MM.1S (cell line): ENCODE measurements at regions not wholly inside any gene's neighbourhood (a gene's known extent, or its start where the extent isn't known, plus 50 kb on each side); places are given as distances from the start of the nearest gene placed in this dataset.

Experiments
- DNase-seq: peaks from one replicate; pipeline ENCODE4 v3.0.0-alpha.2; 2015
- H2AFZ ChIP-seq: fragments of 300-600 bp; sonication (generic); 2 replicates; pipeline ENCODE4 v1.6.0; 2016; ENCODE audit warnings: antibody characterized with exemption, low read length
- H3F3A ChIP-seq: fragments of 300-600 bp; sonication (generic); 2 replicates; pipeline ENCODE4 v1.6.1; 2016; ENCODE audit warnings: mild to moderate bottlenecking, antibody characterized with exemption, low read length, moderate library complexity, mixed read lengths; ENCODE audit not compliant: insufficient read depth
- H3K27ac ChIP-seq: fragments of 300-600 bp; sonication (generic); 2 replicates; pipeline ENCODE4 v1.5.1; 2016; ENCODE audit warnings: mild to moderate bottlenecking, low read length
- H3K27me3 ChIP-seq: fragments of 300-600 bp; sonication (generic); replicated peaks from 2 replicates; pipeline ENCODE4 v1.6.0; 2016; ENCODE audit warnings: low read length; ENCODE audit not compliant: insufficient read depth
- H3K36me3 ChIP-seq: fragments of 300-600 bp; sonication (generic); replicated peaks from 2 replicates; pipeline ENCODE4 v1.6.1; 2016; ENCODE audit warnings: mild to moderate bottlenecking, low read length, mixed read lengths; ENCODE audit not compliant: insufficient read depth
- H3K4me1 ChIP-seq: fragments of 300-600 bp; sonication (generic); 2 replicates; pipeline ENCODE4 v1.6.1; 2016; ENCODE audit warnings: low read length, mixed read lengths
- H3K4me2 ChIP-seq: fragments of 300-600 bp; sonication (generic); 2 replicates; pipeline ENCODE4 v1.6.0; 2016; ENCODE audit warnings: low read depth, low read length
- H3K4me3 ChIP-seq: fragments of 300-600 bp; sonication (generic); 2 replicates; pipeline ENCODE4 v1.5.1; 2016; ENCODE audit warnings: low read length, mixed read lengths
- H3K79me2 ChIP-seq: fragments of 300-600 bp; sonication (generic); 2 replicates; pipeline ENCODE4 v1.6.1; 2016; ENCODE audit warnings: mixed run types, low read length, mixed read lengths
- H3K9ac ChIP-seq: fragments of 300-600 bp; sonication (generic); 2 replicates; pipeline ENCODE4 v1.6.1; 2016; ENCODE audit warnings: low read length, mixed read lengths
- H3K9me2 ChIP-seq: fragments of 300-600 bp; sonication (generic); replicated peaks from 2 replicates; pipeline ENCODE4 v1.6.1; 2016; ENCODE audit warnings: mild to moderate bottlenecking, low read length, mixed read lengths; ENCODE audit not compliant: insufficient read depth
- H3K9me3 ChIP-seq: fragments of 300-600 bp; sonication (generic); replicated peaks from 2 replicates; pipeline ENCODE4 v1.6.1; 2016; ENCODE audit warnings: mild to moderate bottlenecking, low read length, mixed read lengths; ENCODE audit not compliant: insufficient read depth
- H4K20me1 ChIP-seq: fragments of 300-600 bp; sonication (generic); 2 replicates; pipeline ENCODE4 v1.6.1; 2016; ENCODE audit warnings: mild to moderate bottlenecking, low read length, moderate library complexity, mixed read lengths; ENCODE audit not compliant: insufficient read depth
- CTCF ChIP-seq: fragments of 300-600 bp; sonication (generic); IDR thresholded peaks from 2 replicates; pipeline ENCODE4 v1.5.1; 2016; ENCODE audit warnings: antibody characterized with exemption, low read length, mixed read lengths
- EZH2 ChIP-seq: fragments of 300-600 bp; sonication (generic); optimal IDR thresholded peaks from 2 replicates; pipeline ENCODE3; 2017; ENCODE audit warnings: low read depth, mild to moderate bottlenecking, antibody characterized with exemption, low read length, mixed read lengths
- EZH2phosphoT487 ChIP-seq: fragments of 300-600 bp; sonication (generic); IDR thresholded peaks from 2 replicates; pipeline ENCODE4 v1.6.1; 2018; ENCODE audit warnings: antibody characterized with exemption, low read length

DNA sequence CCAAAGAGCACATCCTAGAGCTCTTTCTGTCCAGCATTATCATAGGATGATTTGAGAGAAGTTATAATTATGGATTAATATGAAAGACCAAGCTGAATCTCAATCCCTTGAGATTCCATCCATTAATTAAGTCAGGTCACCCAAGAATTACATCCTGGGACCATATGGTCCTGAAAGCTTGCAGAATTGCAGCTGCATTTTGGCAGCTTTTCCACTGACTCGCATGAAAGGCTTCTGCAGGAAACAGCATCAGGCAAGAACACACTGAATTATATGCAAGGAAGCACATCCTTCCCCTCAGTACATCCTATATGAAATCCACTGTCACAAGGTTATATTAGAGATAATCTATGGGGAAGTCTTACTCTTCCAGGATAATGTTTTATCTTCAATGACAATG is 109.1 kb upstream of the CTNND2 start:
- Histone ChIP-seq H4K20me1 (no peaks in the 10 kb centered on the region), H3K9ac (no peak overlapping the region), H3K79me2 (no peaks in the 10 kb centered on the region), H3K36me3 (no peaks in the 10 kb centered on the region), H3K4me3 (no peak overlapping the region), H3K4me2 (no peak overlapping the region), H3K4me1 (no peaks in the 10 kb centered on the region), H3F3A (no peaks in the 10 kb centered on the region), H3K27ac (no peak overlapping the region), H3K9me3 (no peaks in the 10 kb centered on the region), H3K9me2 (no peaks in the 10 kb centered on the region), H2AFZ (no peak overlapping the region), H3K27me3 (no peaks in the 10 kb centered on the region)
- DNase-seq = no peak
- no peak for TF ChIP-seq EZH2

DNA sequence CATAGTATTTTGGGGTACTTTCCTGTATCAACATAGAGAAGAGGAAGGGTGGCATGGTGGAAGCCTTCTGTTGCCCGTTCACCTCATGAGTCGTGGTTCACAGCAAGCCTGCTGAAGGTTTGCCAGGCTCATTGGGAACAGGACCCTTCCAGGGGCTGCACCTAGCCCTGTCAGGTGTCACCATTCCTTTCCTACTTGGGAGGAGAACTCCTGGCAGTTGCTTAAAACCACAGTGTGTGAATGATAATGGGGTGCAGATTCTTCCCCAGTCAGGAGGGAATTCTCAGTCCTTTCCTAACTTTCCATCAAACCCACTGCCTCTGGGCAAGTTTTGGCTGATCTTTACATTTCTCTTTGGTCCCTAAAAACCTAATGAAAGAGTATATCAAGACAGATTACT is 99.4 kb upstream of the CTNND2 start:
- no peaks in the 10 kb centered on the region for H3K9me3 ChIP-seq
- no peaks in the 10 kb centered on the region for H3K9me2 ChIP-seq
- H3K4me3 ChIP-seq = no peak overlapping the region
- no peaks in the 10 kb centered on the region for H3K79me2 ChIP-seq
- H3F3A ChIP-seq = no peaks in the 10 kb centered on the region
- no peak overlapping the region for H3K4me2 ChIP-seq
- TF ChIP-seq CTCF = no peak
- no peak for TF ChIP-seq EZH2
- no peak for TF ChIP-seq EZH2phosphoT487
- no peaks in the 10 kb centered on the region for H3K4me1 ChIP-seq
- H3K27ac ChIP-seq = no peak overlapping the region
- no peaks in the 10 kb centered on the region for H4K20me1 ChIP-seq
- no peak for DNase-seq
- no peak overlapping the region for H3K9ac ChIP-seq
- no peaks in the 10 kb centered on the region for H3K27me3 ChIP-seq
- no peaks in the 10 kb centered on the region for H3K36me3 ChIP-seq
- H2AFZ ChIP-seq = no peak overlapping the region

- Histone ChIP-seq H3F3A (no peaks in the 10 kb centered on the region), H3K27me3 (no peaks in the 10 kb centered on the region), H3K9me2 (no peaks in the 10 kb centered on the region), H3K9me3 (no peaks in the 10 kb centered on the region), H2AFZ (no peak overlapping the region), H3K4me1 (no peaks in the 10 kb centered on the region), H3K27ac (no peak overlapping the region), H3K4me2 (no peak overlapping the region), H3K9ac (no peak overlapping the region), H3K79me2 (no peaks in the 10 kb centered on the region), H4K20me1 (no peaks in the 10 kb centered on the region), H3K4me3 (no peak overlapping the region), H3K36me3 (no peaks in the 10 kb centered on the region)
- no peak for DNase-seq
- no peak for TF ChIP-seq CTCF
Observed at GRCh38 chr5:11998397-11998796, 94.2 kb upstream of the CTNND2 start.

DNA sequence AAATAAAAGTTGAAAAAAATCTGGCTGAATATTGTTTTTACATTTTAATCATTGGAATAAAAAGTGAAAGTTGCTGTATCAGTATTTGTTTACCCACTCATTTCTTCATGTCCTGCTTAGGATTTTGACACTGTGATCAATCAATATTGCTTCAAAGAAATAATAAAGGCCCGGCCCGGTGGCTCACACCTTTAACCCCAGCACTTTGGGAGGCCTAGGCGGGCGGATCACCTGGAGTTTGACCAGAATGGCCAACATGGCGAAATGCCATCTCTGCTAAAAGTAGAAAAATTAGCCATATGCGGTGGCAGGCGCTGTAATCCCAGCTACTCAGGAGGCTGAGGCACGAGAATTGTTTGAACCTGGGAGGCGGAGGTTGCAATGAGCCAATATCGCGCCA is 93.7 kb upstream of the CTNND2 start:
- no peak overlapping the region for H3K27ac ChIP-seq
- no peaks in the 10 kb centered on the region for H3K36me3 ChIP-seq
- TF ChIP-seq CTCF = no peak
- TF ChIP-seq EZH2 = no peak
- no peak for TF ChIP-seq EZH2phosphoT487
- H3K9me3 ChIP-seq = no peaks in the 10 kb centered on the region
- no peaks in the 10 kb centered on the region for H3K9me2 ChIP-seq
- no peak for DNase-seq
- no peaks in the 10 kb centered on the region for H3K79me2 ChIP-seq
- H4K20me1 ChIP-seq = no peaks in the 10 kb centered on the region
- H3K4me1 ChIP-seq = no peaks in the 10 kb centered on the region
- H3K27me3 ChIP-seq = no peaks in the 10 kb centered on the region
- no peak overlapping the region for H2AFZ ChIP-seq
- no peak overlapping the region for H3K9ac ChIP-seq
- no peaks in the 10 kb centered on the region for H3F3A ChIP-seq
- H3K4me3 ChIP-seq = no peak overlapping the region
- H3K4me2 ChIP-seq = no peak overlapping the region
